Stimulated activated CD4-positive, alpha-beta T cell treated with anti-CD3 and anti-CD28 coated beads, Interleukin-1b, Interleukin-23, amount 100 ng/mL, for 4 hours (primary cell): ENCODE measurements at regions not wholly inside any gene's neighbourhood (a gene's known extent, or its start where the extent isn't known, plus 50 kb on each side); places are given as distances from the start of the nearest gene placed in this dataset.

Experiments used
- DNase-seq, 2 donors: peaks; one replicate each; pipeline ENCODE4 v3.0.0-alpha.2; 2020; ENCODE audit warnings: low read depth in 2 of 2

GRCh38 chr21:35938446-35938845, 121.9 kb downstream of the SETD4 start:
- DNase-seq = no peak

- DNase-seq = no peak
These were observed 126.9 kb downstream of the SETD4 start for GRCh38 chr21:35933466-35933865.

- DNase-seq = no peak
These were observed 128.0 kb downstream of the SETD4 start for GRCh38 chr21:35932232-35932911.

GRCh38 chr21:35929901-35930300, 130.4 kb downstream of the SETD4 start:
- no peak for DNase-seq

GRCh38 chr21:35927262-35927661, 133.1 kb downstream of the SETD4 start:
- DNase-seq = no peak

GRCh38 chr21:35926003-35926740, 134.2 kb downstream of the SETD4 start:
- no peak for DNase-seq

GRCh38 chr21:35925497-35925896, 134.8 kb downstream of the SETD4 start:
- no peak for DNase-seq

GRCh38 chr21:35924714-35925301, 135.5 kb downstream of the SETD4 start:
- DNase-seq = no peak

GRCh38 chr21:35923971-35924370, 136.4 kb downstream of the SETD4 start:
- no peak for DNase-seq

GRCh38 chr21:35922618-35923017, 137.7 kb downstream of the SETD4 start:
- DNase-seq = no peak

- no peak for DNase-seq
These were observed 138.9 kb downstream of the SETD4 start for GRCh38 chr21:35921471-35921870.

- DNase-seq = no peak
These were observed 139.9 kb downstream of the SETD4 start for GRCh38 chr21:35920436-35920835.

GRCh38 chr21:35915030-35915429, 145.3 kb downstream of the SETD4 start:
- DNase-seq = no peak

- no peak for DNase-seq
These were observed 148.7 kb downstream of the SETD4 start for GRCh38 chr21:35911412-35912191.

GRCh38 chr21:35909456-35910223, 150.7 kb downstream of the SETD4 start:
- DNase-seq = no peak

- DNase-seq = no peak
These were observed 151.8 kb downstream of the SETD4 start for GRCh38 chr21:35908311-35909078.

GRCh38 chr21:35906586-35906985, 153.7 kb downstream of the SETD4 start:
- no peak for DNase-seq

GRCh38 chr21:35905963-35906345, 154.4 kb downstream of the SETD4 start:
- DNase-seq = no peak

GRCh38 chr21:35905096-35905962, 155.0 kb downstream of the SETD4 start:
- DNase-seq = no peak

- no peak for DNase-seq
These were observed 159.8 kb downstream of the SETD4 start for GRCh38 chr21:35900539-35900938.
